PC-3 (cell line): ENCODE measurements at regions not wholly inside any gene's neighbourhood (a gene's known extent, or its start where the extent isn't known, plus 50 kb on each side); places are given as distances from the start of the nearest gene placed in this dataset.

Source experiments
- ATAC-seq: fragments of 200-7000 bp; cut with Tn5 transposase; 2 replicates; pipeline ENCODE4 v1.9.1; 2020; ENCODE audit warnings: mild to moderate bottlenecking, moderate library complexity
- BruUV-seq: library from RNA; stranded (reverse); fragments of 400-500 nt; replicated peaks from 2 replicates; lab custom pipeline; 2021; lab: Mats Ljungman, UMichigan
- CTCF ChIA-PET: fragments of 300-600 bp; sonication (Branson Sonifier 250); formaldehyde crosslinking; loops from one replicate; lab custom pipeline; 2022; ENCODE audit warnings: antibody characterized with exemption; lab: Charles Lee
- POLR2A ChIA-PET: fragments of 300-600 bp; sonication (Branson Sonifier 250); formaldehyde crosslinking; loops from one replicate; lab custom pipeline; 2022; ENCODE audit warnings: antibody characterized with exemption; ENCODE audit not compliant: unreplicated experiment; lab: Charles Lee
- DNase-seq: peaks from one replicate; pipeline ENCODE4 v3.0.0-alpha.2; 2015
- H2AFZ ChIP-seq: fragments of 300-600 bp; sonication (generic); 2 replicates; pipeline ENCODE4 v1.6.0; 2016; ENCODE audit warnings: antibody characterized with exemption, low read length
- H3F3A ChIP-seq: fragments of 300-600 bp; sonication (generic); one replicate; pipeline ENCODE4 v1.6.0; 2017; ENCODE audit warnings: antibody characterized with exemption, low read length, control low read depth, mild to moderate bottlenecking; ENCODE audit not compliant: unreplicated experiment
- H3K27ac ChIP-seq: fragments of 300-600 bp; sonication (generic); 2 replicates; pipeline ENCODE4 v1.5.1; 2016; ENCODE audit warnings: mild to moderate bottlenecking, low read length
- H3K27me3 ChIP-seq: fragments of 300-600 bp; sonication (generic); 2 replicates; pipeline ENCODE4 v1.6.1; 2016; ENCODE audit warnings: low read length, mixed read lengths
- H3K36me3 ChIP-seq: fragments of 300-600 bp; sonication (generic); 2 replicates; pipeline ENCODE4 v1.6.1; 2016; ENCODE audit warnings: low read depth, mixed run types, low read length, mixed read lengths
- H3K4me1 ChIP-seq: fragments of 300-600 bp; sonication (generic); 2 replicates; pipeline ENCODE4 v1.5.1; 2016; ENCODE audit warnings: low read length; ENCODE audit not compliant: insufficient read depth
- H3K4me2 ChIP-seq: fragments of 300-600 bp; sonication (generic); 2 replicates; pipeline ENCODE4 v1.6.0; 2016; ENCODE audit warnings: low read length
- H3K4me3 ChIP-seq: fragments of 300-600 bp; sonication (generic); 2 replicates; pipeline ENCODE4 v1.5.1; 2016; ENCODE audit warnings: mild to moderate bottlenecking, low read length, mixed read lengths
- H3K79me2 ChIP-seq: fragments of 300-600 bp; sonication (generic); 2 replicates; pipeline ENCODE4 v1.6.1; 2017; ENCODE audit warnings: low read length, mixed read lengths
- H3K9ac ChIP-seq: fragments of 300-600 bp; sonication (generic); 2 replicates; pipeline ENCODE4 v1.6.0; 2016; ENCODE audit warnings: mild to moderate bottlenecking, low read length
- H3K9me2 ChIP-seq: fragments of 300-600 bp; sonication (generic); replicated peaks from 2 replicates; pipeline ENCODE4 v1.6.1; 2016; ENCODE audit warnings: mixed run types, low read length, mixed read lengths
- H3K9me3 ChIP-seq: fragments of 300-600 bp; sonication (generic); 2 replicates; pipeline ENCODE4 v1.6.1; 2016; ENCODE audit warnings: low read length, mixed read lengths
- H4K20me1 ChIP-seq: fragments of 300-600 bp; sonication (generic); 2 replicates; pipeline ENCODE4 v1.6.1; 2016; ENCODE audit warnings: low read length, mixed read lengths
- CTCF ChIP-seq: fragments of 300-600 bp; sonication (generic); conservative IDR thresholded peaks from 2 replicates; pipeline ENCODE4 v1.5.1; 2017; ENCODE audit warnings: antibody characterized with exemption, low read depth, mild to moderate bottlenecking, low read length
- EZH2 ChIP-seq: fragments of 300-600 bp; sonication (generic); IDR thresholded peaks from one replicate; pipeline ENCODE4 v1.6.1; 2017; ENCODE audit warnings: antibody characterized with exemption, mild to moderate bottlenecking, low read length; ENCODE audit not compliant: unreplicated experiment
- EZH2phosphoT487 ChIP-seq: fragments of 300-600 bp; sonication (generic); IDR thresholded peaks from 2 replicates; pipeline ENCODE4 v1.6.1; 2018; ENCODE audit warnings: mild to moderate bottlenecking, antibody characterized with exemption, low read length, borderline replicate concordance
- intact Hi-C: fragments of 100-400 bp; cut with micrococcal nuclease; formaldehyde crosslinking; loops from 2 replicates; pipeline ENCODE4 v1.9.0; 2023

GRCh38 chr16:17858061-17858460 lies 387.3 kb upstream of the XYLT1 start:
- DNase-seq: no peak
- Histone ChIP-seq H4K20me1 (no peaks in the 10 kb centered on the region), H3K27ac (no peak overlapping the region), H3K9me3 (no peaks in the 10 kb centered on the region), H3K4me1 (no peaks in the 10 kb centered on the region), H3K4me3 (no peak overlapping the region), H3K9me2 (no peaks in the 10 kb centered on the region), H3K9ac (no peak overlapping the region), H3K27me3 (no peaks in the 10 kb centered on the region), H3F3A (no peaks in the 10 kb centered on the region), H3K79me2 (no peaks in the 10 kb centered on the region), H2AFZ (no peak overlapping the region), H3K36me3 (no peaks in the 10 kb centered on the region), H3K4me2 (no peak overlapping the region)
- BruUV-seq: no TSS peak
- no peak for ATAC-seq
- TF ChIP-seq EZH2phosphoT487 (no peak), EZH2 (no peak), CTCF (no peak)
- CTCF ChIA-PET: no interaction called here
- POLR2A ChIA-PET: no interaction called here
- intact Hi-C loops: no loop called here

- ATAC-seq (no peak), DNase-seq (no peak)
- ChIA-PET CTCF (no interaction called here), POLR2A (no interaction called here)
- Histone ChIP-seq H3K4me1 (no peaks in the 10 kb centered on the region), H3K79me2 (no peaks in the 10 kb centered on the region), H3K27me3 (no peaks in the 10 kb centered on the region), H3K4me2 (no peak overlapping the region), H3K4me3 (no peak overlapping the region), H3F3A (no peaks in the 10 kb centered on the region), H3K9ac (no peak overlapping the region), H3K9me3 (no peaks in the 10 kb centered on the region), H4K20me1 (no peaks in the 10 kb centered on the region), H2AFZ (no peak overlapping the region), H3K27ac (no peak overlapping the region), H3K36me3 (no peaks in the 10 kb centered on the region), H3K9me2 (no peaks in the 10 kb centered on the region)
- no peak for TF ChIP-seq EZH2
- TF ChIP-seq EZH2phosphoT487: no peak
- TF ChIP-seq CTCF: no peak
- no TSS peak for BruUV-seq
- intact Hi-C loops: no loop called here
Measured at GRCh38 chr16:17853958-17854357, 383.2 kb upstream of the XYLT1 start.

- POLR2A ChIA-PET: no interaction called here
Measured at GRCh38 chr16:17852977-17853702, 382.4 kb upstream of the XYLT1 start.

More at GRCh38 chr16:17852977-17853702, 382.4 kb upstream of the XYLT1 start:
- H3K79me2 ChIP-seq: no peaks in the 10 kb centered on the region
- H3K9ac ChIP-seq: no peak overlapping the region
- no peak overlapping the region for H3K27ac ChIP-seq
- H3K36me3 ChIP-seq: no peaks in the 10 kb centered on the region
- no TSS peak for BruUV-seq
- no peaks in the 10 kb centered on the region for H3K27me3 ChIP-seq
- intact Hi-C loops: no loop called here
- no peak overlapping the region for H3K4me3 ChIP-seq
- H3K4me2 ChIP-seq: no peak overlapping the region
- no peaks in the 10 kb centered on the region for H3K4me1 ChIP-seq
- ATAC-seq (no peak), DNase-seq (no peak)
- CTCF ChIA-PET: no interaction called here
- no peaks in the 10 kb centered on the region for H3F3A ChIP-seq
- no peak overlapping the region for H2AFZ ChIP-seq
- no peaks in the 10 kb centered on the region for H4K20me1 ChIP-seq
- no peak for TF ChIP-seq CTCF
- no peak for TF ChIP-seq EZH2phosphoT487
- no peak for TF ChIP-seq EZH2
- H3K9me2 ChIP-seq: no peaks in the 10 kb centered on the region
- no peaks in the 10 kb centered on the region for H3K9me3 ChIP-seq
